Fibroblast of lung (primary cell): ENCODE measurements at regions not wholly inside any gene's neighbourhood (a gene's known extent, or its start where the extent isn't known, plus 50 kb on each side); places are given as distances from the start of the nearest gene placed in this dataset.

Source experiments
- DNase-seq, 2 donors: peaks; one replicate each; pipeline versions ENCODE4 v3.0.0 to v3.0.0-alpha.2; 2010; ENCODE audit warnings: low read depth in 2 of 2
- H2AFZ ChIP-seq: 2 replicates; pipeline ENCODE4 v1.5.1; 2012; ENCODE audit warnings: low read length, control low read depth, inconsistent platforms
- H3K27ac ChIP-seq: 2 replicates; pipeline ENCODE4 v1.5.1; 2011; ENCODE audit warnings: low read length, control low read depth; ENCODE audit not compliant: insufficient read depth
- H3K27me3 ChIP-seq: 2 replicates; pipeline ENCODE4 v1.5.1; 2011; ENCODE audit warnings: mild to moderate bottlenecking, low read length; ENCODE audit not compliant: control insufficient read depth, insufficient read depth
- H3K36me3 ChIP-seq: 2 replicates; pipeline ENCODE4 v1.5.1; 2011; ENCODE audit warnings: low read length; ENCODE audit not compliant: control insufficient read depth, insufficient read depth
- H3K4me1 ChIP-seq: 2 replicates; pipeline ENCODE4 v1.5.1; 2011; ENCODE audit warnings: low read length; ENCODE audit not compliant: control insufficient read depth, insufficient read depth; ENCODE audit errors: extremely low read depth
- H3K4me2 ChIP-seq: 2 replicates; pipeline ENCODE4 v1.5.1; 2011; ENCODE audit warnings: low read length, control low read depth; ENCODE audit not compliant: insufficient read depth; ENCODE audit errors: extremely low read depth
- H3K4me3 ChIP-seq, 4 experiments: fragments of 200-600 bp in 1 of 4; sonication (generic) in 1 of 4; replicated peaks in 1 of 4; 2 replicates each; pipeline ENCODE4 v1.5.1; 2011 to 2016; ENCODE audit warnings: low read length in 4 of 4, low read depth in 3 of 4, mild to moderate bottlenecking in 3 of 4, control low read depth in 2 of 4, inconsistent platforms in 1 of 4, mixed read lengths in 1 of 4; ENCODE audit not compliant: insufficient read depth in 1 of 4; ENCODE audit errors: control extremely low read depth in 1 of 4
- H3K79me2 ChIP-seq: 2 replicates; pipeline ENCODE4 v1.5.1; 2012; ENCODE audit warnings: mild to moderate bottlenecking, low read length, inconsistent platforms; ENCODE audit not compliant: control insufficient read depth, insufficient read depth
- H3K9ac ChIP-seq: 2 replicates; pipeline ENCODE4 v1.5.1; 2011; ENCODE audit warnings: mild to moderate bottlenecking, low read length, control low read depth; ENCODE audit not compliant: insufficient read depth
- H3K9me3 ChIP-seq: 2 replicates; pipeline ENCODE4 v1.5.1; 2012; ENCODE audit warnings: low read depth, low read length; ENCODE audit not compliant: control insufficient read depth, insufficient read depth
- H4K20me1 ChIP-seq: 2 replicates; pipeline ENCODE4 v1.5.1; 2011; ENCODE audit warnings: low read length; ENCODE audit not compliant: control insufficient read depth, insufficient read depth; ENCODE audit errors: extremely low read depth
- EZH2 ChIP-seq: IDR thresholded peaks from 2 replicates; pipeline ENCODE4 v1.5.1; 2012; ENCODE audit warnings: low read length, control low read depth, mild to moderate bottlenecking; ENCODE audit errors: missing control alignments
- TF ChIP-seq, protein P1 (sequence below), 2 donors: IDR thresholded peaks in 1 of 2; conservative IDR thresholded peaks in 1 of 2; 1 replicate in 1 of 2; 2 replicates in 1 of 2; pipeline ENCODE4 v1.5.1; 2011 to 2012; ENCODE audit warnings: low read length in 2 of 2, control low read depth in 1 of 2, inconsistent platforms in 1 of 2, low read depth in 1 of 2, mild to moderate bottlenecking in 1 of 2

GRCh38 chr2:102084651-102085050, 57.9 kb upstream of the IL1R1 start:
- Histone ChIP-seq H3K4me1 (peaks cover 9% of the 10 kb centered on the region), H3K4me3 (no peak overlapping the region), H3K27ac (no peak overlapping the region), H3K9ac (no peak overlapping the region), H3K36me3 (no peaks in the 10 kb centered on the region), H3K27me3 (no peaks in the 10 kb centered on the region), H3K4me2 (no peak overlapping the region), H3K9me3 (no peaks in the 10 kb centered on the region), H3K79me2 (no peaks in the 10 kb centered on the region), H2AFZ (no peak overlapping the region), H4K20me1 (no peaks in the 10 kb centered on the region)
- DNase-seq: no peak
- TF ChIP-seq EZH2: no peak
- TF ChIP-seq, protein P1, sequence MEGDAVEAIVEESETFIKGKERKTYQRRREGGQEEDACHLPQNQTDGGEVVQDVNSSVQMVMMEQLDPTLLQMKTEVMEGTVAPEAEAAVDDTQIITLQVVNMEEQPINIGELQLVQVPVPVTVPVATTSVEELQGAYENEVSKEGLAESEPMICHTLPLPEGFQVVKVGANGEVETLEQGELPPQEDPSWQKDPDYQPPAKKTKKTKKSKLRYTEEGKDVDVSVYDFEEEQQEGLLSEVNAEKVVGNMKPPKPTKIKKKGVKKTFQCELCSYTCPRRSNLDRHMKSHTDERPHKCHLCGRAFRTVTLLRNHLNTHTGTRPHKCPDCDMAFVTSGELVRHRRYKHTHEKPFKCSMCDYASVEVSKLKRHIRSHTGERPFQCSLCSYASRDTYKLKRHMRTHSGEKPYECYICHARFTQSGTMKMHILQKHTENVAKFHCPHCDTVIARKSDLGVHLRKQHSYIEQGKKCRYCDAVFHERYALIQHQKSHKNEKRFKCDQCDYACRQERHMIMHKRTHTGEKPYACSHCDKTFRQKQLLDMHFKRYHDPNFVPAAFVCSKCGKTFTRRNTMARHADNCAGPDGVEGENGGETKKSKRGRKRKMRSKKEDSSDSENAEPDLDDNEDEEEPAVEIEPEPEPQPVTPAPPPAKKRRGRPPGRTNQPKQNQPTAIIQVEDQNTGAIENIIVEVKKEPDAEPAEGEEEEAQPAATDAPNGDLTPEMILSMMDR (conservative IDR thresholded peaks at IDR 0.05 in 1 of 2, IDR thresholded peaks at IDR 0.05 in 1 of 2; ENCODE audit: low read depth in 1 of 2, low read length in 2 of 2): no peak

GRCh38 chr2:102085238-102085637, 57.3 kb upstream of the IL1R1 start:
- DNase-seq: no peak
- Histone ChIP-seq H3K9me3 (no peaks in the 10 kb centered on the region), H3K27me3 (no peaks in the 10 kb centered on the region), H3K27ac (no peak overlapping the region), H3K79me2 (no peaks in the 10 kb centered on the region), H4K20me1 (no peaks in the 10 kb centered on the region), H3K4me3 (no peak overlapping the region), H3K36me3 (no peaks in the 10 kb centered on the region), H2AFZ (no peak overlapping the region), H3K4me1 (peaks cover 9% of the 10 kb centered on the region), H3K4me2 (no peak overlapping the region), H3K9ac (no peak overlapping the region)
- TF ChIP-seq, protein P1 (conservative IDR thresholded peaks at IDR 0.05 in 1 of 2, IDR thresholded peaks at IDR 0.05 in 1 of 2; ENCODE audit: low read depth in 1 of 2, low read length in 2 of 2): no peak
- no peak for TF ChIP-seq EZH2

DNA sequence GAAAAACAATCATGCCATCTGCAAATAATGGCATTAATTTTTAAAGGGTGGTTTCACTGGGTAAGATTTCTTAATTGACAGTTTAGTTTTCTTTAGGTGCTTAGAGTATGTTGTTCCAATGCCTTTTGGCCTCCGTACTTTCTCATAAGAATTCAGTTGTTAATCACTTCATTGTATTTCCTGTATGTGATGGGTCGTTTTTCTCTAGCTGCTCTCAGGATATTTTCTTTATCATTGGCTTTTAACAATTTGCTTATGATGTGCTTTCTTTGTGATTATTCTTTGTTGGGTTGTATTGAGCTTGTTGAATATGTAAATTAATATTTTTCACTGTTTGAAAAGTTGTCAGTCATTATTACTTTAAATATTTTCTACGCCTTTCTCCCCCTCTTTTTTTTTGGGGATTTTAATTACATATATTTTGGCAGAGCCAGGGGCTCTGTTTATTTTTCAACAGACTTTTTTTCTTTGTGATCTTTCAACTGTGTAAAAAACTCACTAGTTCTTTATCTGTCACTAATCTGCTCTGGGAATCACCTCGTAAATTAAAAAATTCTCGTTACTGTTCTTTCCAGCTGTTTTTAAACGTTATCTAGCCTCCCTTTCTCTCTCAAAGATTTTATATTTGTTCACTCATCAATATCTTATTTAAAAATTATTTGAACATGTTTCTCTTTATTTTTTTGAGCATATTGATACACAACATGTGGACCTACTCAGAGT, 56.2 kb upstream of the IL1R1 start:
- Histone ChIP-seq H3K4me1 (peaks cover 9% of the 10 kb centered on the region), H3K36me3 (no peaks in the 10 kb centered on the region), H3K27me3 (no peaks in the 10 kb centered on the region), H3K4me3 (no peak overlapping the region), H3K9me3 (no peaks in the 10 kb centered on the region), H3K4me2 (no peak overlapping the region), H3K9ac (no peak overlapping the region), H4K20me1 (no peaks in the 10 kb centered on the region), H3K79me2 (no peaks in the 10 kb centered on the region), H2AFZ (no peak overlapping the region), H3K27ac (no peak overlapping the region)
- DNase-seq: no peak
- TF ChIP-seq, protein P1 (conservative IDR thresholded peaks at IDR 0.05 in 1 of 2, IDR thresholded peaks at IDR 0.05 in 1 of 2; ENCODE audit: low read depth in 1 of 2, low read length in 2 of 2): no peak
- no peak for TF ChIP-seq EZH2
